ENCODE measurements at regions not wholly inside any gene's neighbourhood (a gene's known extent, or its start where the extent isn't known, plus 50 kb on each side); places are given as distances from the start of the nearest gene placed in this dataset.

DNA sequence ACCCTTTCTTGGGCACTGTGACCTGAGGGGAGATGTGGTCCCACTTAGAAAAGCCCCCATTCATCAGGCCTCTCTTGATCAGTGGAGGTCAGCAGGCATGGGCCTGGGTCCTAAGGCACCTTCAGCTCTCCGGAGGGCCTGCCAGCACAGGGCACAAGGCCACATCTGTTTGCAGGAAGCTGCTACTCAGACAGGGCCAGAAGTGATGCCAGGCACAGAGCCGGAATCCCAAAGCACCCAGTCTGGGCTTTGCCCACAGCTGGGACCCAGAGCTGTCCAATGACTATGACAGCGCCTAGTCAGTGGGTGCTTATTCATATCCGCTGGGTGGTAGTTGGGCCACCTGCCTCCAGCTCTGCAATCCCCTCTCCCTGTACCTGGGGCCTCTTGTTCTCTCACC lies 63.2 kb upstream of the ELN start:
- ATAC-seq (no peak), DNase-seq (no peak)
- no peak overlapping the region for H3K27ac Mint-ChIP-seq
- ChIA-PET POLR2A (no interaction called here), CTCF (no interaction called here)
- peaks cover 3% of the 10 kb centered on the region for H3K36me3 Mint-ChIP-seq (ENCODE audit: low read depth)
- no peaks in the 10 kb centered on the region for H3K4me1 Mint-ChIP-seq (ENCODE audit: low read depth)
- TF ChIP-seq, protein P1, sequence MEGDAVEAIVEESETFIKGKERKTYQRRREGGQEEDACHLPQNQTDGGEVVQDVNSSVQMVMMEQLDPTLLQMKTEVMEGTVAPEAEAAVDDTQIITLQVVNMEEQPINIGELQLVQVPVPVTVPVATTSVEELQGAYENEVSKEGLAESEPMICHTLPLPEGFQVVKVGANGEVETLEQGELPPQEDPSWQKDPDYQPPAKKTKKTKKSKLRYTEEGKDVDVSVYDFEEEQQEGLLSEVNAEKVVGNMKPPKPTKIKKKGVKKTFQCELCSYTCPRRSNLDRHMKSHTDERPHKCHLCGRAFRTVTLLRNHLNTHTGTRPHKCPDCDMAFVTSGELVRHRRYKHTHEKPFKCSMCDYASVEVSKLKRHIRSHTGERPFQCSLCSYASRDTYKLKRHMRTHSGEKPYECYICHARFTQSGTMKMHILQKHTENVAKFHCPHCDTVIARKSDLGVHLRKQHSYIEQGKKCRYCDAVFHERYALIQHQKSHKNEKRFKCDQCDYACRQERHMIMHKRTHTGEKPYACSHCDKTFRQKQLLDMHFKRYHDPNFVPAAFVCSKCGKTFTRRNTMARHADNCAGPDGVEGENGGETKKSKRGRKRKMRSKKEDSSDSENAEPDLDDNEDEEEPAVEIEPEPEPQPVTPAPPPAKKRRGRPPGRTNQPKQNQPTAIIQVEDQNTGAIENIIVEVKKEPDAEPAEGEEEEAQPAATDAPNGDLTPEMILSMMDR (IDR thresholded peaks at IDR 0.05): no peak
- H3K9me3 Mint-ChIP-seq: peaks cover 17% of the 10 kb centered on the region
- no peak overlapping the region for H3K4me3 Mint-ChIP-seq
- no peaks in the 10 kb centered on the region for H3K27me3 Mint-ChIP-seq
- intact Hi-C loops (cut with micrococcal nuclease): no loop called here

DNA sequence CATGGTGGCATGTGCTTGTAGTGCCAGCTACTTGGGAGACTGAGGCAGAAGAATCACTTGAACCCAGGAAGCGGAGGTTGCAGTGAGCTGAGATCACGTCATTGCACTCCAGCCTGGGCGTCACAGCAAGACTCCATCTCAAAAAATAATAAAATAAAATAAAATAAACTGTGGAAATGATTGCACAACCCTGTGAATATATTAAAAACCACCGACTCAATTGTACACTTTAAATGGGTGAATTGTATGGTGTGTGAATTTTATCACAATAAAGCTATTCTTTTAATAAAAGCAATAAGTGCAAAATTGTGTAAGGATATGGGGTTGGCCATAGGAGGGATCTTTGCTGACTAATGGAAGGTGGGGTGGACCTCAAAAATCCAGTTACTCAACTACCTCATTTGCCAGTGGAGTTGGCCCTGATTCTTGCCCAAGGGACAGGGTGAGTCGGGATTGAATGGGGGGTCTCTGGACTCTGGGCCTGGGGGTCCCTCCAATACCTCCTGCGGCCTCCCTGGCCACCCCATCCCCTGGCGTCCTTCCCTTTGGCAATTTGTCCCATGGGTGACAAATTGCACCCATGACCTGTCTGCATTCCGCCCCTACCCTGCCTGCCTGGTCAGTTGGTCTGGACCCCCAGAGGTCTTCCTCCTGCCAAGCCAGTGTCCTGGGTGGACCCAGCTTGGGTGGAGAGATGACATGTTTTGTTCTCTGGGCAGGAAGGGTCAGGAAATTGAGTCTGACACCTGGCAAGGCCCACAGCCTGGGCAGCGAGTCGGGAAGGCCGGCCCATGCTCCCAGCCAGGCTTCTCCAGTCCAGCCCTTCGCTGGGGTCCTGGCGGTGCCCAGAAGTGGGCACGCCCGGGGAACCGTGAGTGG lies 61.7 kb upstream of the ELN start:
- no peak overlapping the region for H3K4me3 Mint-ChIP-seq
- ChIA-PET POLR2A (no interaction called here), CTCF (no interaction called here)
- H3K9me3 Mint-ChIP-seq: peaks cover 17% of the 10 kb centered on the region
- DNase-seq (no peak), ATAC-seq (no peak)
- peaks cover 3% of the 10 kb centered on the region for H3K36me3 Mint-ChIP-seq (ENCODE audit: low read depth)
- H3K4me1 Mint-ChIP-seq (ENCODE audit: low read depth): no peaks in the 10 kb centered on the region
- H3K27ac Mint-ChIP-seq: no peak overlapping the region
- TF ChIP-seq, protein P1 (IDR thresholded peaks at IDR 0.05): no peak
- no peaks in the 10 kb centered on the region for H3K27me3 Mint-ChIP-seq
- intact Hi-C loops (cut with micrococcal nuclease): no loop called here

DNA sequence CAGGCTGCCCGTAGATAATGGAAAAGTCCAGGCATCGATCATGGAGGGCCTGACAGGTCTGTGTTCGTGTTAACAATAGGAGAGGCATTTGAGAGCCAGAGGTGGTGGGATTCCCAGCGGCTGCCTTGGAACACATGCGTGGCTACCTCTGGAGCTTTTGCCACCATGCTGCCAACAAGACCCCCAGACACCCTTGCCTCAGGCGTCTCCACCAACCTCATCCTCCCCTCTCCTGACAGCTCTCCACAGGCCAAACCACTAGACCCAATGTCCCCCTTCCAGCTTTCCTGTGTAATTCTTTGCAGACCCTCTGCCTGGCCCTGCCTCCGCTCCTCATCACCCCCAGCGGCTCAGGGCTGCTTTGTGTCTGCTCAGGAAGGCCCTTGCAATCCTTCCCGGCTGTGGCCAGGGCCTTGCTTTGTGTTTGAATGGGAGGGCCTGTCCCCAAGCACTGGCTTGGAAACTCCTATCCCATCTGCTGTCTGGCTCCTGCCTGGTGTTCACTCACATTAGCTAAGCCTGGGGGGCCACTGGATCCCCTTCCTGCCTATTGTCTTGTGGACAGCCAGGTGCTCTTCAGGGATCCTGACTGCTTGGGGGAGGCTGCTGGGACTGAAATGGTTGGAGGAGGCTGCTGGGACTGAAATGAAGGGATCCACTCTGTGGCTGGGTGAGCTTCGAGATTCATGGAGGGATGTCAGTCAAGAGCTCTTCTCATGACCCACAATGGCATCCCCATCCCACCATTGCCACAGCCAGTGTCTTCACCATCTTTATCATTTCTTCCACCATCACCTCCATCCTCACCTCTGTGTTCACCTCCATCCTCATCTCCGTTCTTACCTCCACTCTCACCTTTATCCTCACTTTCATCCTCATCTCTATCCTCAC lies 60.8 kb upstream of the ELN start:
- H3K27me3 Mint-ChIP-seq: peaks cover 1% of the 10 kb centered on the region
- no peak overlapping the region for H3K4me3 Mint-ChIP-seq
- ATAC-seq (no peak), DNase-seq (no peak)
- ChIA-PET POLR2A (no interaction called here), CTCF (no interaction called here)
- TF ChIP-seq, protein P1 (IDR thresholded peaks at IDR 0.05): no peak
- peaks cover 3% of the 10 kb centered on the region for H3K36me3 Mint-ChIP-seq (ENCODE audit: low read depth)
- intact Hi-C loops (cut with micrococcal nuclease): no loop called here
- no peak overlapping the region for H3K27ac Mint-ChIP-seq
- H3K4me1 Mint-ChIP-seq (ENCODE audit: low read depth): no peaks in the 10 kb centered on the region
- peaks cover 14% of the 10 kb centered on the region for H3K9me3 Mint-ChIP-seq

DNA sequence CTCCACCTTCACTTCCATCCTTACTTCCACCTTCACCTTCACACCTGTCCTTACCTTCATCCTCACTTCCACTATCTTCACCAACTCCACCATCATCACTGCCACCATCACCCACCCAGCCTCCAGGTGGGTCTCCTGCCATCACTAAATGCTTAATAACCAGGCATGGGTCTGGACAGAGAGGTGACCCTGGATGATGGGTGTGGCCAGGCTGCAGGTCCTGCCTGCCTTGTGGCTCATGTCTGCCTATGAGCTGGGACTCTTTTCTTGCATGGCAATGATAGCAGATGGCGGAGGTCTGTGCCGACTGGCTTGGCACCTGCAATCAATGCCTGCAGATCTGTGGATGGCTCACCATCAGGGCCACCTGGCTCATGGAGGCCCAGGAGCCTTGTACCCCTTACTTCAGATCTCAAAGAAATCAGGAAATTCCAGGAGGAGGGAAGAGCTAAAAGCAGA lies 60.1 kb upstream of the ELN start:
- intact Hi-C loops (cut with micrococcal nuclease): no loop called here
- no peak overlapping the region for H3K27ac Mint-ChIP-seq
- H3K4me1 Mint-ChIP-seq (ENCODE audit: low read depth): no peaks in the 10 kb centered on the region
- H3K9me3 Mint-ChIP-seq: peaks cover 14% of the 10 kb centered on the region
- peaks cover 3% of the 10 kb centered on the region for H3K36me3 Mint-ChIP-seq (ENCODE audit: low read depth)
- ChIA-PET POLR2A (no interaction called here), CTCF (no interaction called here)
- DNase-seq: no peak
- no peak for ATAC-seq
- peaks cover 1% of the 10 kb centered on the region for H3K27me3 Mint-ChIP-seq
- H3K4me3 Mint-ChIP-seq: no peak overlapping the region
- TF ChIP-seq, protein P1 (IDR thresholded peaks at IDR 0.05): no peak

DNA sequence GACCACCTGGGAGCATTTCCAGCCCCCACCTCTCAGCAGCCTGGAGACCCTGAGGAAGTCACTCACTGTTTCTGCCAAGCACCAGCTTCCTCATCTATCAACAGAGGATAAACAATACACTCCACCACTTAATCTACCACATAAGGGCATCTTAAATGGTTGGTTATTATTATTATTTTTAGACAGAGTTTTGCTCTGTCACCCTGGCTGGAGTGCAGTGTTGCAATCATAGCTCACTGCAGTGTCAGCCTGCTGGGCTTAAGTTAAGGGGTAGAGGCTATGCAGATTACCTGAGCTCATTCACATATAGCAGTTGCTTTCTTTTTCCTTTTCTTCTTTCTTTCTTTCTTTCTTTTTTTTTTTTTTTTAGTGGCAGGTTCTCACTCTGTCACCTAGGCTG lies 59.5 kb upstream of the ELN start:
- no peaks in the 10 kb centered on the region for H3K4me1 Mint-ChIP-seq (ENCODE audit: low read depth)
- no peak for ATAC-seq
- peaks cover 10% of the 10 kb centered on the region for H3K9me3 Mint-ChIP-seq
- POLR2A ChIA-PET: no interaction called here
- intact Hi-C loops (cut with micrococcal nuclease): no loop called here
- no peak overlapping the region for H3K4me3 Mint-ChIP-seq
- H3K27me3 Mint-ChIP-seq: peaks cover 1% of the 10 kb centered on the region
- TF ChIP-seq, protein P1 (IDR thresholded peaks at IDR 0.05): no peak
- CTCF ChIA-PET: no interaction called here
- peaks cover 1% of the 10 kb centered on the region for H3K36me3 Mint-ChIP-seq (ENCODE audit: low read depth)
- H3K27ac Mint-ChIP-seq: no peak overlapping the region
- DNase-seq: no peak
